Neural progenitor cell (in vitro differentiated cells): ENCODE measurements at regions not wholly inside any gene's neighbourhood (a gene's known extent, or its start where the extent isn't known, plus 50 kb on each side); places are given as distances from the start of the nearest gene placed in this dataset.

Experiments
- EZH2 ChIP-seq: fragments of 200-600 bp; sonication (generic); IDR thresholded peaks from 2 replicates; pipeline ENCODE4 v1.6.1; 2017; ENCODE audit warnings: antibody characterized with exemption, mild to moderate bottlenecking, moderate library complexity
- TF ChIP-seq, protein P1 (sequence below): fragments of 200-600 bp; sonication (generic); IDR thresholded peaks from 2 replicates; pipeline ENCODE4 v1.5.1; 2017; ENCODE audit warnings: antibody characterized with exemption, mild to moderate bottlenecking

GRCh38 chr16:64486561-64486960, 635.3 kb downstream of the CDH11 start:
- TF ChIP-seq, protein P1, sequence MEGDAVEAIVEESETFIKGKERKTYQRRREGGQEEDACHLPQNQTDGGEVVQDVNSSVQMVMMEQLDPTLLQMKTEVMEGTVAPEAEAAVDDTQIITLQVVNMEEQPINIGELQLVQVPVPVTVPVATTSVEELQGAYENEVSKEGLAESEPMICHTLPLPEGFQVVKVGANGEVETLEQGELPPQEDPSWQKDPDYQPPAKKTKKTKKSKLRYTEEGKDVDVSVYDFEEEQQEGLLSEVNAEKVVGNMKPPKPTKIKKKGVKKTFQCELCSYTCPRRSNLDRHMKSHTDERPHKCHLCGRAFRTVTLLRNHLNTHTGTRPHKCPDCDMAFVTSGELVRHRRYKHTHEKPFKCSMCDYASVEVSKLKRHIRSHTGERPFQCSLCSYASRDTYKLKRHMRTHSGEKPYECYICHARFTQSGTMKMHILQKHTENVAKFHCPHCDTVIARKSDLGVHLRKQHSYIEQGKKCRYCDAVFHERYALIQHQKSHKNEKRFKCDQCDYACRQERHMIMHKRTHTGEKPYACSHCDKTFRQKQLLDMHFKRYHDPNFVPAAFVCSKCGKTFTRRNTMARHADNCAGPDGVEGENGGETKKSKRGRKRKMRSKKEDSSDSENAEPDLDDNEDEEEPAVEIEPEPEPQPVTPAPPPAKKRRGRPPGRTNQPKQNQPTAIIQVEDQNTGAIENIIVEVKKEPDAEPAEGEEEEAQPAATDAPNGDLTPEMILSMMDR = no peak
- TF ChIP-seq EZH2 = no peak
